ENCODE measurements at regions not wholly inside any gene's neighbourhood (a gene's known extent, or its start where the extent isn't known, plus 50 kb on each side); places are given as distances from the start of the nearest gene placed in this dataset.
A peak's percentile ranks its signal among the peaks of the same experiment; 100 is the strongest.

- peak in 1 of 2 experiments; percentile 17 for DNase-seq (ENCODE audit: low read depth in 1 of 2, low spot score in 1 of 2)
- TF ChIP-seq RAD21 (conservative IDR thresholded peaks at IDR 0.05 in 1 of 2, IDR thresholded peaks at IDR 0.05 in 1 of 2) (peak in 1 of 2 experiments; percentile 33; a peak in 1 of 5 replicates), CTCF (IDR thresholded peaks at IDR 0.05) (peak; percentile 14; the same call in 1 of the 3 replicates), FOSL2 (IDR thresholded peaks at IDR 0.05) (no peak), FOSL2 (CRISPR knock-in tag; IDR thresholded peaks at IDR 0.05) (no peak)
- WGBS (ENCODE audit: missing lambda C conversion rate), result 44% methylated on average over 3 of the region's 3 CpGs
- no peak for FAIRE-seq
- Histone ChIP-seq H3K4me2 (no peak overlapping the region), H3K4me3 (no peak overlapping the region), H3K27ac (no peak overlapping the region), H3K4me1 (no peaks in the 10 kb centered on the region), H3K9me3 (no peaks in the 10 kb centered on the region)
- peak in 1 of 2 experiments; percentile 61; a peak in 3 of 6 replicates for ATAC-seq
- ChIA-PET CTCF (no interaction called here), POLR2A (no interaction called here)
Measured at GRCh38 chr14:43894534-43894933, 612.5 kb downstream of the FSCB start.

- H3K27ac ChIP-seq, result no peak overlapping the region
- WGBS (ENCODE audit: missing lambda C conversion rate), result 44% methylated on average over 2 of the region's 2 CpGs
- TF ChIP-seq ZNF302 (CRISPR knock-in tag; IDR thresholded peaks at IDR 0.05), result no peak
- no peak for TF ChIP-seq GATA3 (IDR thresholded peaks at IDR 0.05; ENCODE audit: borderline replicate concordance)
- TF ChIP-seq TFCP2L1 (CRISPR knock-in tag; IDR thresholded peaks at IDR 0.05), result no peak
- TF ChIP-seq HOXA7 (CRISPR knock-in tag; IDR thresholded peaks at IDR 0.05), result no peak
- TF ChIP-seq BCL3 (IDR thresholded peaks at IDR 0.05), result no peak
- no peak for TF ChIP-seq RNF2 (IDR thresholded peaks at IDR 0.05; ENCODE audit: borderline replicate concordance, low read depth)
- no peak for TF ChIP-seq MAZ (IDR thresholded peaks at IDR 0.05; ENCODE audit: borderline replicate concordance, low read depth, low read length)
- TF ChIP-seq ZC3H11A (IDR thresholded peaks at IDR 0.05), result no peak
- TF ChIP-seq NPAS2 (CRISPR knock-in tag; IDR thresholded peaks at IDR 0.05; ENCODE audit: borderline replicate concordance), result no peak
- no peak for TF ChIP-seq HDAC2 (IDR thresholded peaks at IDR 0.05)
- TF ChIP-seq RAD21 (conservative IDR thresholded peaks at IDR 0.05 in 1 of 2, IDR thresholded peaks at IDR 0.05 in 1 of 2), result no peak
- no peak overlapping the region for H3K4me3 ChIP-seq
- CTCF ChIA-PET, result no interaction called here
- DNase-seq (ENCODE audit: low read depth in 1 of 2, low spot score in 1 of 2), result no peak
- H3K9me3 ChIP-seq, result no peaks in the 10 kb centered on the region
- H3K4me2 ChIP-seq, result no peak overlapping the region
- POLR2A ChIA-PET, result no interaction called here
- H3K4me1 ChIP-seq, result no peaks in the 10 kb centered on the region
- FAIRE-seq, result no peak
- no peak for ATAC-seq
Measured at GRCh38 chr14:43887523-43887922, 619.6 kb downstream of the FSCB start.

GRCh38 chr14:43877351-43877960 lies 629.6 kb downstream of the FSCB start:
- ChIA-PET CTCF (no interaction called here), POLR2A (no interaction called here)
- 16% methylated on average over 3 of the region's 3 CpGs for WGBS (ENCODE audit: missing lambda C conversion rate)
- no peak overlapping the region for H3K4me2 ChIP-seq
- no peaks in the 10 kb centered on the region for H3K9me3 ChIP-seq
- no peak for TF ChIP-seq HOXB5 (CRISPR knock-in tag; IDR thresholded peaks at IDR 0.05)
- no peak for TF ChIP-seq GATA3 (IDR thresholded peaks at IDR 0.05; ENCODE audit: borderline replicate concordance)
- no peak for TF ChIP-seq HDAC2 (IDR thresholded peaks at IDR 0.05)
- TF ChIP-seq MAX (IDR thresholded peaks at IDR 0.05), result no peak
- no peak for TF ChIP-seq SREBF2 (IDR thresholded peaks at IDR 0.05)
- TF ChIP-seq HOXA7 (CRISPR knock-in tag; IDR thresholded peaks at IDR 0.05), result no peak
- TF ChIP-seq EP300 (IDR thresholded peaks at IDR 0.05), result no peak
- no peak for TF ChIP-seq POLR2AphosphoS2 (conservative IDR thresholded peaks at IDR 0.05; ENCODE audit: low read length)
- TF ChIP-seq BCL3 (IDR thresholded peaks at IDR 0.05), result no peak
- no peak for TF ChIP-seq FOXS1 (CRISPR knock-in tag; IDR thresholded peaks at IDR 0.05)
- no peak overlapping the region for H3K4me3 ChIP-seq
- no peak for DNase-seq (ENCODE audit: low read depth in 1 of 2, low spot score in 1 of 2)
- ATAC-seq, result no peak
- H3K27ac ChIP-seq, result no peak overlapping the region
- FAIRE-seq, result no peak
- no peaks in the 10 kb centered on the region for H3K4me1 ChIP-seq
